H1 (cell line): ENCODE measurements at regions not wholly inside any gene's neighbourhood (a gene's known extent, or its start where the extent isn't known, plus 50 kb on each side); places are given as distances from the start of the nearest gene placed in this dataset.

Source experiments
- ASH2L ChIP-seq: fragments of 200-600, 300-600 bp; sonication (generic); IDR thresholded peaks from one replicate; pipeline ENCODE4 v1.7.1; 2017; ENCODE audit warnings: low read length
- PHF8 ChIP-seq: fragments of 200-600 bp; sonication (generic); conservative IDR thresholded peaks from 2 replicates; pipeline ENCODE4 v1.7.1; 2012; ENCODE audit warnings: low read depth, mild to moderate bottlenecking, inconsistent platforms, low read length, moderate library complexity
- TAF1 ChIP-seq: IDR thresholded peaks from 2 replicates; pipeline ENCODE4 v1.6.1; 2011; ENCODE audit warnings: mild to moderate bottlenecking, low read depth, low read length

DNA sequence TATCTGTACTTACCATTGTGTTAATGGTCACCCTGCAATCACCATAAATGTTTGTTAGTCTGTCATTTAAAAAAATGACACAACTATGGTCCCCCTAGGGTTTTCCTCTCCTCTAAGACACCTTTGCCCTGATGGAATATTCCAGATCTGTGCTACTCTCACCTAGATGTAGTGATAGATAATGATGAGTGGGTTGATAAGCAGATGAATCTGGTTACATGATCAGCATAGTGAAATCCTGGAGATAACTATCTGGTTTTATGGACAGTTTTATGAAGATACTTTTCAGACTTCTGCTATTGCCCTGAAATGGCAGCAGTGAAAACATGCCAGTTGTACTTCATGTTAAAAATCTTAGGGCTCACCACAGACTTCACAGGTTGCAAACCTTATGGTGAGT, 152.4 kb downstream of the GATA3 start (continued):
- TF ChIP-seq ASH2L (no peak), TAF1 (no peak), PHF8 (no peak)
